SKM-1 (cell line): ENCODE measurements at regions not wholly inside any gene's neighbourhood (a gene's known extent, or its start where the extent isn't known, plus 50 kb on each side); places are given as distances from the start of the nearest gene placed in this dataset.

Experiments
- DNase-seq: peaks from one replicate; lab custom pipeline; 2025; ENCODE audit not compliant: unreplicated experiment; lab: John Stamatoyannopoulos, UW

- no peak for DNase-seq
Measured at GRCh38 chr7:108947526-108947925, 377.9 kb downstream of the DNAJB9 start.

- DNase-seq, result no peak
Measured at GRCh38 chr7:108972004-108972403, 402.3 kb downstream of the DNAJB9 start.

DNA sequence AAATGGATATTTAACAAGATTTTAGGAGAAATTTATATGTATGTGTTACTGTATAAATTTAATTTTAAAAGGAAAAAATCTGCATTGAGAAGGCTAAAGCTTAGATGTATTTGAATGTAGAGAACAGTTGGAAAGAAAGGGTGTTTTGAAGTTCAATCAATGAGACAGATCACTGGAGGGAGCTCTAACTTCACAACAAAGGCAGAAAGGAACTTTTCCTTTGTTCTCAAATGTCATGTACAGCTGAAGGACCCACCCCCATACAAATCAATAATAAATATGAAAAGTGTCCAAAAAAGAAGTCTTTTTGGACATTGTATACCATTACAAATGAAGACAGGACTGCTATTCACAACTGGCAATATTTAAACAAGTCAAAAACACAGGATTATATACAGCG is 403.4 kb downstream of the DNAJB9 start:
- DNase-seq, result no peak

GRCh38 chr7:108974641-108975040 is 405.0 kb downstream of the DNAJB9 start:
- no peak for DNase-seq

- DNase-seq, result no peak
Measured at GRCh38 chr7:108985037-108985436, 415.4 kb downstream of the DNAJB9 start.

- no peak for DNase-seq
Measured at GRCh38 chr7:108989319-108989718, 419.6 kb downstream of the DNAJB9 start.

- DNase-seq, result no peak
Measured at GRCh38 chr7:108997480-108997879, 427.8 kb downstream of the DNAJB9 start.

GRCh38 chr7:109003742-109004141 is 434.1 kb downstream of the DNAJB9 start:
- no peak for DNase-seq

DNA sequence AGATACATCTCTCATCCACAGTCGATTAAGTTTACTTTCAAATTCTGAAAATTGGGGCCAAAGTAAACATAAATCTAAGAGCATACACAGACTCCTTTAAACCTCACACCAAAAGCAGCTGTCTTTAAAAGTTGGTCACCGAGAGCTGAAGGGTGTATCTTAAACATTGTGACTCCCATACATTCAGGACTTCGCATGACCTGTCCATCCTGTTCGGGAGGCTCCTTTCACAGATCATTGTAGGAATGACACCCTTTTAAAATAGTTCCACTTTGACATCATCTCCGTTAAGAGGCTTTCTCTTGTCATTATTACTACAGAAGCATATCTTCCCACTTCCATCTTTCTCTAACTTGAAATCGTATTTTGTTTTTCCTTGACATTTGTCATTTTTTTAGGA is 440.0 kb downstream of the DNAJB9 start:
- DNase-seq, result no peak

- DNase-seq, result no peak
Measured at GRCh38 chr7:109020251-109020650, 450.6 kb downstream of the DNAJB9 start.

DNA sequence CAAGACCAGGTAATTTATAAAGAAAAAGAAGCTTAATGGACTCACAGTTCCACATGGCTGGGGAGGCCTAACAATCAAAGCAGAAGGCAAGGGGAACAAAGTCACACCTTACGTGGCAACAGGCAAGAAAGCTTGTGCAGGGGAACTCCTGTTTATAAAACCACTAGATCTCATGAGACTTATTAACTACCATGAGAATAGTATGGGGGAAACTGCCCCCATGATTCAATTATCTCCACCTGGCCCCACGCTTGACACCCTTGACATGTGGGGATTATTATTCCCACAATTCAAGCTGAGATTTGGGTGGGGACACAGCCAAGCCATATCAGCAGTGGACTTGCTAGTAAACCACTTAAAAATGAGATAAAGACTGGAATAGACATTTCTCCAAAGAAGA is 451.7 kb downstream of the DNAJB9 start:
- DNase-seq, result no peak

GRCh38 chr7:109029866-109030265 is 460.2 kb downstream of the DNAJB9 start:
- DNase-seq, result no peak

GRCh38 chr7:109044691-109045090 is 475.0 kb downstream of the DNAJB9 start:
- DNase-seq, result no peak

- DNase-seq, result no peak
Measured at GRCh38 chr7:109049366-109049765, 479.7 kb downstream of the DNAJB9 start.

- no peak for DNase-seq
Measured at GRCh38 chr7:109059089-109059488, 489.4 kb downstream of the DNAJB9 start.

GRCh38 chr7:109062798-109063197 is 493.1 kb downstream of the DNAJB9 start:
- DNase-seq, result no peak

- no peak for DNase-seq
Measured at GRCh38 chr7:109073543-109073942, 503.9 kb downstream of the DNAJB9 start.

DNA sequence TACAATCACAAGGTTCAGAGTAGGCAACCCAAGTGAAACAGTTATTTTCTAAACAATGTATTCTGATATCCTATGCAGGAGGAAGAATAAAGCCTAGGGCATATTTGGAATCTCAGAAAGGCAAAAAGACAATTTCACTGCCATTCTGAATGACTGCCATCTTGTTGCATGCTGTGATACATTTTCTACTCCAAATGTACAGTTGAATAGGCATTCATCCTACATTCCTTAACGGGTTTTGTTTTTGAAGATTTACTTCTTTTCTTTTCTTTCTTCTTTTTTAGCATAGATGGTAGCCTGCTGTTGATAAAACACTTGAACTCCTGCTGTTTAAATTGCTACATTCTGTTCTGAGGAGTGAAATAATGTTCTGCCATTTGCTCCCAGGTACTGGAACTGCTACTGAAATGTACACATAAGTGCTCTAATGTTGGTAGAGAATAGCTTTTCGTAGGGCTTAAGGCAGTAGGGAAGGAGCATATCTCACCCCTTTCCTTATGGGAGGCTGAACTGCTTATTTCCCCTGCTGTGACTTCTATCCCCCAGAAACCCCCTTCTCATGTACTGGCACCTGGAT is 506.8 kb downstream of the DNAJB9 start:
- DNase-seq, result no peak

DNA sequence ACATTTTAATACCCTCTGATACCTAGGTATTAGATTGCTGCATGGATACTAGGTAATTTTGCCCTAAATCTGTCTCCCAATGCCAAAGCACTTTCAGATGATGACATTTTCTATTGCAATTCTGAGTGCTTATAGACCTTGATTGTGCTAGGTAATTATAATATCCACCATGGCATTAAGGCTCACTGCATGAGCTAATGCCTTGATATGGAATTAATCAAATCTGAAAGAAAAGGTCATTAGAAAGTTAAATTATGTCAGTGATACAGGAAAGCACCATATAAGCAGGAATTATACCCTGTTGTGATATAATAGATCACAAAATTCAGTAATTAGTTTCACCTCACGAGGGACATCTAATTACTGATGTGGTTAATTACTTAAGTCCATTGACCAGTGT is 521.4 kb downstream of the DNAJB9 start:
- DNase-seq, result no peak

GRCh38 chr7:109092268-109092667 is 522.6 kb downstream of the DNAJB9 start:
- DNase-seq, result no peak

DNA sequence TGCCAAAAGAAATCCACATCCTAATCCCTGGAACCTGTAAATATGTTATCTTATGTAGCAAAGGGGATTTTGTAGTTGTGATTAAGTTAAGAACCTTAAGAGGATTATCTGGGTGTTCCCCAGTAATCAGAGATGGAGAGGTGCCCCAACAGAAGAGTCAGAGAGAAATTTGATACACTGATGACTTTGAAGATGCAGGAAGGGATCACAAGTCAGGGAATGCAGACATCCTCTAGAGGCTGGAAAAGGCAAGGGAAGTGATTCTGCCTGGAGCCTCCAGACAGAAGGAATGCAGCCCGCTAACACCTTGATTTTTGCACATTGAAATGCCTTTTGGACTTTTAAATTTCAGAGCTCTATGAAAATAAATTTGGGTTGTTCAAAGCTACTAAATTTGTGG is 531.7 kb downstream of the DNAJB9 start:
- no peak for DNase-seq

DNA sequence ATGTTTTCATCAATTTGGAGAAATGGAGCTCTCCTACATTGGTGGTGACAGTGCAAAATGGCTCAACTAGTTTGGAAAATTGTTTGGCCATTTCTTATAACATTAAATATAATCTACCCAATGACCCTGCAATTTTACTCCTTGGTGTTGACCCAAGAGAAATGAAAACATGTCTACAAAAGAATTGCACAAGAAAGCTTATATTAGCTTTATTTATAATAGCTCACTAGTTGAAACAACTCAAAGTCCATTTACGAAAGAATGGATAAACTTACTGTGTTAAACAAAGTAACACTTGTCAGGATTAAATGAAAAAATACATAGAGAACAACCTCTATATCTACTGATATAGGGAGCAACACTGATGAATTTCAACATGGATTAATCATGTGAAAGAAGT is 539.9 kb downstream of the DNAJB9 start:
- DNase-seq, result no peak

DNA sequence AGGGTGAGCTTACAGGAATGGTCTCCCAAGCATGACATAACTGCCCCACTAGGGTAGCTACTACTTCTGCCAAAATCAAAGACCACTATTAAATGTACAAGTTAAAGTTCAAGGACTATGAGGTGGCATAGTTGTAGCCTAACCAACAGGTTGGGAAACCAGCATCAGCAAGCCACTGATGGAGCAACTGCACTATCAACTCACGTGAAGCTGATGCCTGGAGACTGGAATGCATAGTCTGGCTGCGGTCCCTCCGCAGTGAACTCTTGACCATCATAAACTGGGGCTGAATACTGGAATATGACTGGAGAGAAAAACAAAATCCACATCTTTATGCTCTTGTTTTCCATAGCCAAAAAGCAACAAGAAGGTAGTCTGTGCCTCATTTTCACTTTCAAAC is 541.4 kb downstream of the DNAJB9 start:
- no peak for DNase-seq
